Liver (tissue), 3 donors: ENCODE measurements at regions not wholly inside any gene's neighbourhood (a gene's known extent, or its start where the extent isn't known, plus 50 kb on each side); places are given as distances from the start of the nearest gene placed in this dataset.

ENCODE experiments used
- GABPA ChIP-seq, 2 donors: IDR thresholded peaks in 1 of 2; conservative IDR thresholded peaks in 1 of 2; 2 replicates each; pipeline ENCODE4 v1.6.1; 2016; ENCODE audit warnings: antibody characterized with exemption in 2 of 2, mild to moderate bottlenecking in 1 of 2, moderate library complexity in 1 of 2
- TF ChIP-seq, protein P1 (sequence below): fragments of 150-350 bp; IDR thresholded peaks from 2 replicates; pipeline ENCODE4 v1.5.1; 2017; ENCODE audit warnings: improper control_type of control experiment, low read depth, low read length; ENCODE audit not compliant: missing input control
- donor health status: healthy.
- donor health status: healthy.

DNA sequence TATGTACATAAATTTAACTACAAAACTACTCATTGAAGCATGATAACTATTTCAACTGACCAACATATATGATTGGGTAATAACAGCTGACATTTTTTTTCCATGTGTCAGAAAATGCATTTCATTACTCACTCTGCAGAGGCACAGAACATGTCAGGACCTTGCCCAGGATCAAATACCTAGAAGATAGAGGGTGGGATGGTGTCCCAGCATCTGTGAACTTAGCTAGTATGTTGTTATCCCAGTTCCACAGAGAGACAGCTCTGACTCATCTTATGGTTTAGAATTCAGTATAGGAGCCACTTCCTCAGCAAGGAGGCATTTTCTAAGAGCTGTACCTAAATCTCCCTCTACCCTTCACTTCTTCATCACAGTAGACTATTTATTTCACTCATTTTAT is 1198.6 kb upstream of the ACO1 start:
- TF ChIP-seq, protein P1, sequence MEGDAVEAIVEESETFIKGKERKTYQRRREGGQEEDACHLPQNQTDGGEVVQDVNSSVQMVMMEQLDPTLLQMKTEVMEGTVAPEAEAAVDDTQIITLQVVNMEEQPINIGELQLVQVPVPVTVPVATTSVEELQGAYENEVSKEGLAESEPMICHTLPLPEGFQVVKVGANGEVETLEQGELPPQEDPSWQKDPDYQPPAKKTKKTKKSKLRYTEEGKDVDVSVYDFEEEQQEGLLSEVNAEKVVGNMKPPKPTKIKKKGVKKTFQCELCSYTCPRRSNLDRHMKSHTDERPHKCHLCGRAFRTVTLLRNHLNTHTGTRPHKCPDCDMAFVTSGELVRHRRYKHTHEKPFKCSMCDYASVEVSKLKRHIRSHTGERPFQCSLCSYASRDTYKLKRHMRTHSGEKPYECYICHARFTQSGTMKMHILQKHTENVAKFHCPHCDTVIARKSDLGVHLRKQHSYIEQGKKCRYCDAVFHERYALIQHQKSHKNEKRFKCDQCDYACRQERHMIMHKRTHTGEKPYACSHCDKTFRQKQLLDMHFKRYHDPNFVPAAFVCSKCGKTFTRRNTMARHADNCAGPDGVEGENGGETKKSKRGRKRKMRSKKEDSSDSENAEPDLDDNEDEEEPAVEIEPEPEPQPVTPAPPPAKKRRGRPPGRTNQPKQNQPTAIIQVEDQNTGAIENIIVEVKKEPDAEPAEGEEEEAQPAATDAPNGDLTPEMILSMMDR: no peak
- TF ChIP-seq GABPA (IDR thresholded peaks at IDR 0.05 in 1 of 2, conservative IDR thresholded peaks at IDR 0.05 in 1 of 2): no peak
